ENCODE measurements at regions not wholly inside any gene's neighbourhood (a gene's known extent, or its start where the extent isn't known, plus 50 kb on each side); places are given as distances from the start of the nearest gene placed in this dataset.

DNA sequence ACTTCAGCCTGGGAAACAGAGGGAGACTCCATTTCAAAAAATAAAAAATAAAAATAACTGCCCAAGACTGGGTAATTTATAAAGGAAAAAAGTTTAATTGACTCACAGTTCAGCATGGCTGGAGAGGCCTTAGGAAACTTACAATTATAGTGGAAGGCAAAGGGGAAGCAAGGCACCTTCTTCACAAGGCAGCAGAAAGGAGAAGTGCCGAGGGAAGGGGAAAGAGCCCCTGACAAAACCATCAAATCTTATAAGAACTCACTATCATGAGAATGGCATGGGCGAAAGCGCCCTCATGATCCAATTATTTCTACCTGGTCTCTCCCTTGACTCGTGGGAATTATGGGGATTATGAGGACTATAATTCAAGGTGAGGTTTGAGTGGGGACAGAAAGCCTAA, 95.5 kb upstream of the LGSN start:
- no peak for TF ChIP-seq EZH2 (IDR thresholded peaks at IDR 0.05; ENCODE audit: low read length, missing control alignments)
- TF ChIP-seq, protein P1, sequence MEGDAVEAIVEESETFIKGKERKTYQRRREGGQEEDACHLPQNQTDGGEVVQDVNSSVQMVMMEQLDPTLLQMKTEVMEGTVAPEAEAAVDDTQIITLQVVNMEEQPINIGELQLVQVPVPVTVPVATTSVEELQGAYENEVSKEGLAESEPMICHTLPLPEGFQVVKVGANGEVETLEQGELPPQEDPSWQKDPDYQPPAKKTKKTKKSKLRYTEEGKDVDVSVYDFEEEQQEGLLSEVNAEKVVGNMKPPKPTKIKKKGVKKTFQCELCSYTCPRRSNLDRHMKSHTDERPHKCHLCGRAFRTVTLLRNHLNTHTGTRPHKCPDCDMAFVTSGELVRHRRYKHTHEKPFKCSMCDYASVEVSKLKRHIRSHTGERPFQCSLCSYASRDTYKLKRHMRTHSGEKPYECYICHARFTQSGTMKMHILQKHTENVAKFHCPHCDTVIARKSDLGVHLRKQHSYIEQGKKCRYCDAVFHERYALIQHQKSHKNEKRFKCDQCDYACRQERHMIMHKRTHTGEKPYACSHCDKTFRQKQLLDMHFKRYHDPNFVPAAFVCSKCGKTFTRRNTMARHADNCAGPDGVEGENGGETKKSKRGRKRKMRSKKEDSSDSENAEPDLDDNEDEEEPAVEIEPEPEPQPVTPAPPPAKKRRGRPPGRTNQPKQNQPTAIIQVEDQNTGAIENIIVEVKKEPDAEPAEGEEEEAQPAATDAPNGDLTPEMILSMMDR (conservative IDR thresholded peaks at IDR 0.05 in 1 of 2, IDR thresholded peaks at IDR 0.05 in 1 of 2; ENCODE audit: low read depth in 1 of 2, low read length in 2 of 2) = no peak
